Tibial nerve (tissue), 4 donors: ENCODE measurements at regions not wholly inside any gene's neighbourhood (a gene's known extent, or its start where the extent isn't known, plus 50 kb on each side); places are given as distances from the start of the nearest gene placed in this dataset.
"Not testable (repeated sequence)": the region's sequence is repeated elsewhere in the genome, so short reads cannot be mapped to it uniquely, and the experiment has no call there.

Experiments used
- DNase-seq, 2 donors: peaks; one replicate each; pipeline ENCODE4 v3.0.0-alpha.2; 2019; ENCODE audit warnings: low spot score in 2 of 2
- H3K27ac ChIP-seq, 4 donors: fragments of 200-600 bp; sonication (generic) in 3 of 4; one replicate each; pipeline ENCODE4 v1.5.1; 2017 to 2019; ENCODE audit warnings: mild to moderate bottlenecking in 1 of 4
- H3K27me3 ChIP-seq, 2 donors: fragments of 200-600 bp; sonication (generic) in 1 of 2; one replicate each; pipeline versions ENCODE4 v1.5.1 to v1.6.0; 2017 to 2019
- H3K36me3 ChIP-seq, 3 donors: fragments of 200-600 bp; sonication (generic); one replicate each; pipeline ENCODE4 v1.5.1; 2018 to 2019
- H3K4me1 ChIP-seq, 4 donors: fragments of 200-600 bp; sonication (generic) in 3 of 4; one replicate each; pipeline ENCODE4 v1.5.1; 2017 to 2019
- H3K4me3 ChIP-seq, 4 donors: fragments of 200-600 bp; sonication (generic) in 3 of 4; one replicate each; pipeline ENCODE4 v1.5.1; 2017 to 2019; ENCODE audit warnings: mild to moderate bottlenecking in 1 of 4, moderate library complexity in 1 of 4
- H3K9me3 ChIP-seq, 4 donors: fragments of 200-600 bp; sonication (generic) in 3 of 4; one replicate each; pipeline ENCODE4 v1.5.1; 2017 to 2019
- CTCF ChIP-seq, 5 experiments: fragments of 200-600 bp in 3 of 5; fragments of 450-650 bp in 2 of 5; sonication (generic) in 3 of 5; IDR thresholded peaks; one replicate each; pipeline ENCODE4 v1.5.1; 2016 to 2019; ENCODE audit warnings: antibody characterized with exemption in 5 of 5, mild to moderate bottlenecking in 3 of 5, moderate library complexity in 2 of 5
- EP300 ChIP-seq, 2 donors: sonication (generic); formaldehyde crosslinking; IDR thresholded peaks; one replicate each; pipeline ENCODE4 v1.6.1; 2017; ENCODE audit warnings: antibody characterized with exemption in 2 of 2, mild to moderate bottlenecking in 1 of 2
- POLR2A ChIP-seq, 2 donors: fragments of 450-650 bp; IDR thresholded peaks; one replicate each; pipeline ENCODE4 v1.6.1; 2017; ENCODE audit warnings: antibody characterized with exemption in 2 of 2, mild to moderate bottlenecking in 2 of 2, moderate library complexity in 2 of 2
- WGBS, 2 donors: methylation state at CpG; one replicate each; pipeline ENCODE4 v1.1.5; 2018; 5-methylcytosine and 5-hydroxymethylcytosine counted together

DNA sequence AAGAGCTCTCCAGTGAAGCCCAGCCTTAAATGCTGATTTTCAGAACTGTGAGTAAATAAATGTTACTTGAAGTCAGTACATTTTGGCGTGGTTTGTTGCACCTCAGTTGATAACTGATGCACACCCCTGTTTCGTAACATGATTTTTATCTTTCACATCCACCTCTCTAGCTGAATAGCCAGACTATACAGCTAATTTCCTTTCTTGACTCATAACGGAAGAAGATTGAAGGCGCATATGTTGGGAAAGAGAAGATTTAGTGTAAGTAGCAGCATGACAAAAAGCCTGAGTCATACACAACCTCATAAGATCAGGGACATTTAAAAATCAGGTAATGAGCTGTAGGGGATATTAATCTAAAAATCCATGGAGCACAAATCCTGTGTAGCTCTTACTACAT is 716.2 kb upstream of the ZP4 start:
- Histone ChIP-seq H3K9me3 (no peaks in the 10 kb centered on the region), H3K27ac (no peak overlapping the region), H3K4me3 (no peak overlapping the region), H3K27me3 (no peaks in the 10 kb centered on the region), H3K4me1 (no peaks in the 10 kb centered on the region), H3K36me3 (no peaks in the 10 kb centered on the region)
- DNase-seq, result no peak
- WGBS, 2 donors, result 76 to 78% methylated on average over 4 of the region's 4 CpGs
- TF ChIP-seq POLR2A (IDR thresholded peaks at IDR 0.05) (no peak), CTCF (IDR thresholded peaks at IDR 0.05) (no peak), EP300 (IDR thresholded peaks at IDR 0.05) (no peak)

DNA sequence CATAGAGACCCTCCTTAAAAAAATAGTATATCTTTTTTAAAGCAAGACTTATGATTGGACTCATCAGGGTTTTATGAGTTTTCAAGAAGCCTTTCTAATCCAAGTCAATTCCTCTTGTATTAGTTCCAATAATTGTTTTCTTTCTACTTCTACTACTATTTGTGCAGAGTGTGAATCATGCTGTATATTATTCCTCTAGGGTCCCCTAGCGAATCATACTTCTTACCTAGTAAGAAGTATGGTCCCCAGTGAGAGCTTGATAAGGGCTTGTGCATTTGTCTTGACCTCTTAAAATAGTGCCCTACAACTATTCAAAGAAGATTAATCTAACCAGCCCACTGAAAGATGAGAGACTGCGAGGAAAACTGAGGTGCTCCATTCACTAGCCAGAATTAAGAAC is 715.7 kb upstream of the ZP4 start:
- TF ChIP-seq CTCF (IDR thresholded peaks at IDR 0.05) (no peak), EP300 (IDR thresholded peaks at IDR 0.05) (no peak), POLR2A (IDR thresholded peaks at IDR 0.05) (no peak)
- Histone ChIP-seq H3K27me3 (no peaks in the 10 kb centered on the region), H3K9me3 (no peaks in the 10 kb centered on the region), H3K36me3 (no peaks in the 10 kb centered on the region), H3K4me1 (no peaks in the 10 kb centered on the region), H3K27ac (no peak overlapping the region), H3K4me3 (no peak overlapping the region)
- 84 to 93% methylated on average over 2 of the region's 2 CpGs for WGBS, 2 donors
- DNase-seq, result no peak

DNA sequence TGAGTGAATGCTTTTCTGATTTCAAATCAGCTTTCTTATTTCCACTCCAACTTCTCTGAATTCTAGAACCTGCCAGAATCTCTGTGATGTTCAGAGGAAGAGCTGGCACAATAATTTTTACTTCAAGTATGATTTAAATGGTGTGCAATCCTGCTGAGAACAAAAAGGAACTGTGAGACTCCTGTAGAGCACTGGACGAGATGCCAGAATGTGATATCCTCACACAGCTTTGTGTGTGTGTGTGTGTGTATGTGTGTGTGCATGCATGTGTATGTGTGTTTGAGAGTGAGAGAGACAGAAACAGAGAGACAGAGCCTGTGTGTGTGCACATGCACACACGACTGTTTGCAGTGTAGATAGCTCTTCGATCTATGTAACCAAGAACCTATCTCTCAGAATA is 713.6 kb upstream of the ZP4 start:
- WGBS, 2 donors, result 75 to 90% methylated on average over 3 of the region's 3 CpGs
- no peaks in the 10 kb centered on the region for H3K9me3 ChIP-seq
- no peaks in the 10 kb centered on the region for H3K4me1 ChIP-seq
- DNase-seq, result no peak
- TF ChIP-seq EP300 (IDR thresholded peaks at IDR 0.05), result no peak
- no peak overlapping the region for H3K4me3 ChIP-seq
- no peaks in the 10 kb centered on the region for H3K36me3 ChIP-seq
- H3K27ac ChIP-seq, result no peak overlapping the region
- H3K27me3 ChIP-seq, result no peaks in the 10 kb centered on the region

DNA sequence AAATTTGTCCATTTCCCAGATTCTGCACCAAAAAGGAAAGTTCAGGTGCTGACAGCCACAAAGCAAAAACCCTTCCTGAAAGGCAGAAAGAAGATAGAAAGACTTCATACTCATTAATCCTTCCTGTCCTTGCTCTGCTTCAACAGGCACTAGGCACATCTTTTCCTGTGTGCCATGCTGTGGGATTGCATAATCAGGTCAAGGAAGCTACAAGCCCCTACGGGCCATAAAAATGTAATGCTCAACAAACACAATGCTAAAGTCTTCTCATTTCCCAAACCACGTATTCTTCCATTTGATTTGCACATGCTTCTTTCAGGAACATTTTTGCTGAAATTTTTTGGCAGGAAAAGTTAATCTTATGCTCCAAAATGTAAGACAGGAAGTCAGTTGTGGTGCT is 710.9 kb upstream of the ZP4 start:
- WGBS, 2 donors, result 18 to 21% methylated on average over 2 of the region's 2 CpGs
- not testable (repeated sequence) for H3K9me3 ChIP-seq, H3K36me3 ChIP-seq, H3K27me3 ChIP-seq, H3K4me3 ChIP-seq, DNase-seq, H3K27ac ChIP-seq, H3K4me1 ChIP-seq

DNA sequence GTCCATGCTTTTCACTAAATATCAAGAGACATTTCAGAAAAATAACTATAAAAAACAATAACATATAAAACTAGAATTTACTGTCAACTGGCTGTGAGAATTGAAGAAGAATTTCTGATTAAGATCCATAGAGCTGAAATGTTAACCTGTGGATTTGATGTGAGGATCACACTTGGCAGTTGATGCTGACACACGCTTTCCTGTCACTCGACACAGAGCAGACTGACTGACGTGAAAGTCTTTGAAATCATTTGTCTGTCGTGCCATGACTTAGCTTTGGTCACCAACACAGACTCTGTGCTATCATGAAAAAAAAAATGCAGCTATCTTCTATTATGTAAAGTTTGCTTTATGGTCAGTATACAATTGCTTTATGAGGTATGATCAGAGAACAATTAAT is 706.0 kb upstream of the ZP4 start:
- DNase-seq, result no peak
- H3K9me3 ChIP-seq, result no peaks in the 10 kb centered on the region
- no peaks in the 10 kb centered on the region for H3K36me3 ChIP-seq
- H3K27ac ChIP-seq, result no peak overlapping the region
- no peaks in the 10 kb centered on the region for H3K4me1 ChIP-seq
- H3K27me3 ChIP-seq, result no peaks in the 10 kb centered on the region
- TF ChIP-seq CTCF (IDR thresholded peaks at IDR 0.05) (no peak), POLR2A (IDR thresholded peaks at IDR 0.05) (no peak), EP300 (IDR thresholded peaks at IDR 0.05) (no peak)
- WGBS, 2 donors, result 85 to 91% methylated on average over 4 of the region's 4 CpGs
- H3K4me3 ChIP-seq, result no peak overlapping the region

- H3K9me3 ChIP-seq, result no peaks in the 10 kb centered on the region
- no peaks in the 10 kb centered on the region for H3K36me3 ChIP-seq
- 82 to 86% methylated on average over 7 of the region's 7 CpGs for WGBS, 2 donors
- H3K4me1 ChIP-seq, result no peaks in the 10 kb centered on the region
- no peaks in the 10 kb centered on the region for H3K27me3 ChIP-seq
- TF ChIP-seq POLR2A (IDR thresholded peaks at IDR 0.05) (no peak), EP300 (IDR thresholded peaks at IDR 0.05) (no peak), CTCF (IDR thresholded peaks at IDR 0.05) (no peak)
- no peak overlapping the region for H3K4me3 ChIP-seq
- DNase-seq, result no peak
- no peak overlapping the region for H3K27ac ChIP-seq
Observed at GRCh38 chr1:238592621-238593020, 701.9 kb upstream of the ZP4 start.
